Stromal cell of bone marrow (primary cell): ENCODE measurements at regions not wholly inside any gene's neighbourhood (a gene's known extent, or its start where the extent isn't known, plus 50 kb on each side); places are given as distances from the start of the nearest gene placed in this dataset.
"Not testable (repeated sequence)": the region's sequence is repeated elsewhere in the genome, so short reads cannot be mapped to it uniquely, and the experiment has no call there.

Experiments
- DNase-seq: peaks from one replicate; pipeline ENCODE4 v3.0.0-alpha.2; 2012; ENCODE audit warnings: low read depth

DNA sequence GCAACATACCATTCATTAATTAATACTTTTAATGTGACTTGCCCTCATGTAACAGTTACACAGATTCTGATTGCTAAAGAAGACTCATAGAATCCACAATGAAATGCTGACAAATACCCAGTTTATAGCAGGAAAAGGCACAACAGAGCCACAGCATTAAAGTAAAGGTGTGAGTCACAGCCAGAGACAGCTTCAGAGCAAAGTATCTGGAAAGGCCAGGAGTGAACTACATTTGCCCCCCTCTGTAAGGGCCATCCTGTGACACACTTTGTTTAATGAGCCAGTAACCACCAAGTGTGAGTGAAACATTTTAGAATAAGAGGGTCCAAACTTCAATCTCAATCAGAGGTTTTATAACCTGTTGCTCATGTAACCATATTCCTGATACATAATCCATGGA lies 133.8 kb upstream of the TACR3 start:
- DNase-seq, result no peak

DNA sequence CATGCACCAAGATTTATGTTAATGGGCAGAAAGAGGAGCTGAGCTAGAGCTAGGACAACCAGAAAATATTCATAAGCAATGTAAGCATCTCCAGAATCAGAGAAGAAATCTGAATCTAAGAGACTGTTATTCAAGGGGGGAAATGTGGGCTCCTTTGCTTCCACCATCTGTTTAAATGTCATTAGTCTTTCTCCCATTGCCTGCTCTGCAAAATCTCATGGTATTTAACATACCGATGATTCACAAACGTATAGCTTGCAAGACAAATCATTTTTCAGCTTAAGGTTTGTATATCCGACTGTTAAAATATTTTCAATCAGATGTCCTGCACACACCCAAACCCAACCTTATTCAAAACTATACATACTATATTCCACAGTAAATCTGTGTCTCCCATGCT lies 133.4 kb upstream of the TACR3 start:
- no peak for DNase-seq

DNA sequence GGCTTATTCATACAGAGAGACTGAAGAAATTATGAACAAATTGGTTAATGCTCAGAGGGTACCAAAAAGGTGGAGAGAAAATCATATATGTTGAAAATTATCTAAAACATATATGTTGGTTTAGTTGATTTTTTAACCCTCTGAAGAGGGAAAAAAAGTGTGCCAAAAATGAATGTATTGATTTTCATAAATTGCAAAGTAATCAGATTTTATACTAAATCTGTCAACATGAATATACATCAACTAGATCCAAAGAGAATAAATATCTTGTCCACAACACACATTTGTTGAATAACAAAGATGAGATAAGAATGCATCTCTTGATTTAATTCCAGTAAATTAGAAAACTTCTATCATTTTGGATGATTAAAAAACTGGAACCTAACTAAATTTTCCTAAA lies 125.3 kb upstream of the TACR3 start:
- no peak for DNase-seq

DNA sequence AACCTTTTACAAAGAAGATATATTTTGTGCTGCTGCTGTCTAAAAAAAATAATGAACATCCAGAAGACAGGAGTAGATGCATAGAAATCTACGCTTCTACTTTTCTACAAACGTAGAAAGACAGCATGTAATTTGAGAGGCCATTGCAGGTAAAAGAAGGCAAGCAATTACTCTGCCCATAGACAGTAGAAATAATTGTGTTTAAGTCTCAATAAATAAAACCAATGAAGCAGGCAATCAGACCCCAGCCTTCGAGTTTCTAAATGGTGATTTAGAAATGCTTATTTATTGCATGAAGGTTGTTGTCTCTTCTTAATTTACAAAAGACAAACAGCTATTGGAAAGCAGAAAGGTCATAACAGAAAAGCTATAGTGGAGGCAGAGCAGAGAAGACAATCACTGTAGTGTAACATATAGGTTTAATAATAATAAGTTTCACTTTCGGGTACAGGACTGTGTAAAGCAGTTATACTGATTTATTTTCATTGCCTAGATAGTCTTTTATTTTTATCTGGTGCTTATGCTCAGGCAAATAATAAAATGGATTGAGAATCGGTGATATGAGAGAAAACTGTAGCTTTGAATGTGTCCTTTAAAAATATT lies 123.0 kb upstream of the TACR3 start:
- no peak for DNase-seq

DNA sequence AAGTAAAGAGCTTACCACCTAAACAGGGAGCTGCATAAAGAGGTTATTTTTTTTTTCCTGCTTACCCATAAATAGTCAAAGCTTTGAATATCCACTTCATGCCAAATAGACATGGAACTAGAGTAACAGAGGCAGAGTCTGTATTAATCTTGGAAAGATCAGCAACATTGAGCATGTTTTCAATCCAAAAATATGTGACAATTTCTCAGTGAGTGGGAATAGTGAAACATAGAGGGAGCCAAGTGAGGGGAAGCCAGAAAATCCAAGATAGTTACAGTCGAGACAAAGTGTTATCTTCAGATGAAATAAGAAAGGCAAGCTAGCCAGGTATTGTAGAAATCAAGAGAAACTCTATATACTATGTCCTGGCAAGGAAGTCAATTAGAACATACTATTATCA lies 122.3 kb upstream of the TACR3 start:
- DNase-seq, result no peak

DNA sequence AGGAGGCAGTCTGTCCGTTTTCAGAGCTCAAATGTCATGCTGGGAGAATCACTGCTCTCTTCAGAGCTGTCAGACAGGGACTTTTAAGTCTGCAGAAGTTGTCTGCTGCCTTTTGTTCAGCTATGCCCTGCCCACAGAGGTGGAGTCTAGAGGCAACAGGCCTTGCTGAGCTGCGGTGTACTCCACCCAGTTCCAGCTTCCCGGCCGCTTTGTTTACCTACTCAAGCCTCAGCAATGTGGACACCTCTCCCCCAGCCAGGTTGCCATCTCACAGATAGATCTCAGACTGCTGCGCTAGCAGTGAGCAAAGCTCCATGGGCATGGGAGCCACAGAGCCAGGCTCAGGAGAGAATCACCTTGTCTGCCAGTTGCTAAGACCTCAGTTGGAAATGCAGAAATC lies 90.5 kb upstream of the TACR3 start:
- DNase-seq, result not testable (repeated sequence)

DNA sequence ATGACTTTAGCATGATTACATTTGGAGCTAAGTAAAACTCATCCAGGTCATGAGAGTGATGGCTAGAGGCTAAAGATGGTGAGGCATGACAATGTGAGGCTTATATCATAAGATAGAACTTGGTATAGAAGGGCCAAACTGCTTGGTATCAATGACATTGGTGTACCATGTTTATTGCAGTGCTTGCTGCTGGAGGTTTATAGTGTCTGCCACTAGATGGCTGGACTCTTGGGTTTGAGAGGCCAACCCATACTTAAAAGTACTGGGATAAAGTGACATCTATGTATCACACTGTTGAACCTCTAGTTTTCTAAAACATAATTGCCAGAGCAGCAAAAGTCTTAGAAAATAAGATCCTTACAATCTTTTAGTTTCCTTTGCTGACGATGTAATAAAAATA lies 83.0 kb upstream of the TACR3 start:
- DNase-seq, result no peak

DNA sequence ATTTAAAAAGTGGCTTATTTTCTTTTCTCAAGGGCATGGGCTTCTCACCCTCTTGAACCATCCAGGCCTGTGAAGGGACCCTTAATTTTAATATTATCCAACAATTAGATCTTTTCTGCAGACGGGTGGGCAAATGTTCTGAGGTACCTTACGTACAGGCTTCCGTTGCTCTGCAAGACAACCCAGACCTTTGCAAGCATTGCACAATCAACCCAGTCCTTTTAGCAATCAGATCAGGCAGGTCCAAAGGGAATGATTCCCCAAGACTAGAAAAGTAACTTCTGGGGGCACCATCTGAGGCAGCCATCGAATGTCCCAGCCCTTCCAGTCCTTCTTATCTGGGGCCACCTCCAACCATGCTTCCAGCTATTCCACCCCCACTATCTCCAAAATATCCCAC lies 67.3 kb upstream of the TACR3 start:
- no peak for DNase-seq

DNA sequence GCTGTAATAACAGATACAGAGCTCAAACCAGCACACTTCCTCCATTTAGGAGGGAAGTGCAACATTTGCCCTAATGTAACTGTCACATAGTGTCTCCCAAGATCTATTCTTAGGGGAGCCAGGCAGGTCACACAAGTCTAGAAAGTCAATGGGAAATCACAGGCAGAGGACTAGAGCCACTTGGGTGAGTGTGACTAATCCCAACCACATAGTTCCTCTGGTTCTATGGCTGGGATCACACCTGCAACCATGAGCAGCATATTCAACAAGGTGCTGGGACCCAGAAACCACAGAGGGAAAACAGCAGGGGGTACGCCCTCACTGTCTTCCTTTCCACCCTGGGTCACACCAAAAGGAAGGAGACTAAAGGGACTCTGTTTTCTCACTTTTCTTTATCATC lies 66.8 kb upstream of the TACR3 start:
- DNase-seq, result no peak

DNA sequence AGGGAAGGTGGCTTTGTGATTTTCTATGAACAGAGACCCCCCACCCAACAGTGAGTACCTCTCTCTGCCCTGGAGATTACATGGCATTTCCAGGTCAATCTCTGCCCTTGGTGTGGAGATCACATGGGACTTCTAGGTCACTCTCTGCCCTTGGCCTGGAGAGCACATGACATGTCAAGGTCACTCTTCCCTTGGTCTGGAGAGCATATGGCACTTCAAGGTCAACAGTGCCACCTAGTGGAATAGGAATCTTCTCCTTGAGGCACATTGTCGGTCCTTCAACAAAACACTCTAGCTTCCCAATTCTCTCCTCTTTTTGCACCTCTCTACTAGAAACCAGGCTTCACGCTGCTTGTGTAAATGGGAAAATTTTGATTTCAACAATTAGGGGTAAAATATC lies 66.2 kb upstream of the TACR3 start:
- no peak for DNase-seq

DNA sequence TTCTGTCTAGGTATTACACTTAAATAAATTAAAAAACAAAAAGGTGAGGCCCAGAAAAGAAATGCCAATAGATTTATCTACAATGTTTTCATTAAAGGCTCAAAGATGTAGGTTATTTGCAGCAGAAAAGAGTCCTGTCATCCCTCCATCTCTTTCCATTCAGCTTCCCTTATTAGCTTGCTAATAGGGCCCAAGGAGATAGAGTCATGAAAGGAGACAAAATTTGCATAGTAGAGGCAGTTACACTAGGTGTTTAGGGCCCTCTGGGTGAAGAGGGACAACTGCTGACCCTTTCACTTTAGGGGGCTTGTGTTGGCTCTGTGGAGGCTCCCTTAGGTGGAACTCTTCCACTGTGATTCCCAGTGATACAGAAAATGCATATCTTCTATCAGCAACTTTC lies 58.4 kb upstream of the TACR3 start:
- no peak for DNase-seq

DNA sequence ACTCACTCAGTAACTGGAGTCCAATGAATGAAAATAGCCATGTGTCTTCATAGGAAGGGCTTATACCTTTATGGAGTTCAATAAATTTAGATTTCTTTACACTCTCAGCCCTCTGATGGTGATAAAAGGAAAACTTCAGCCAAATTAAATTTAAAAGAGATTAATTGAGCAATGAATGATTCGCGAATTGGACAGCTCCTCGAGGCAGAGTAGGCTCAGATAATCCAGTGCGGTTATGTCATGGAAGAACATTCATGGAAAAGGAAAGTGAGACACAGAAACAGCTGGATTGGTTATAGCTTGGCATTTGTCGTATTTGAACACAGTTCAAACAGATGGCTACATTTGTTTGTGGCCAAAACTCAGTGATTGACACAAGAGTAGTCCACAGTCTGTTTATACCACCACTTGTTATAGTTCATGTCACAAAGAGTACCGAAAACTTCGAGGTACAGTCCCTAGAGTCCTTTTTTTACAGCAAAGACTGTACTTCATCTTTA lies 54.6 kb upstream of the TACR3 start:
- no peak for DNase-seq

DNA sequence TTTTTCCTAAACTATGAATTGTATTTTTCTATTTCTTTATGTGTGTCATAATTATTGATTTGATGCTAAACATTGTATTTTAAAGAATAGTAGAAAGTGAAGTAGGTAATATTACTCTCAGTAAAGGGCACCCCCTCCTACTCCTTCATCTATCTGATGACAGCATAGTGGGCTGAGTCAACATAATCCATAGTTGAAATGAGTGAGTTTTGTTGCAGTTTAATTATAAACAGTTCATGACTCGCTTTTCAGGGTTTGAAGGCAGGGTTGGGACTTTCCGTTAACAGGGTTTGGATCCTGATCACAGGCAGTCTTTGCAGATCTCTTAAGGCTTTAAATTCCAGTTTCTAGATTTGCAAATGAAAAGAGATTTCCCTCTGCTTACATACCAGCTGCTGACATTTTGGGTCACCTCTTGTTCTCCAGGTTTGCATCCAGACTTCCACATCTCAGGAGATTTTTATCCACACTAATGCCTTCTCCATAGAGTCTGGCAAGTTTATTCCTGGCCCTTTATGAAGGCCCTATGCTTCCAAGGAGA lies 54.0 kb upstream of the TACR3 start:
- DNase-seq, result no peak
